ENCODE measurements at regions not wholly inside any gene's neighbourhood (a gene's known extent, or its start where the extent isn't known, plus 50 kb on each side); places are given as distances from the start of the nearest gene placed in this dataset.
A peak's percentile ranks its signal among the peaks of the same experiment; 100 is the strongest.

DNA sequence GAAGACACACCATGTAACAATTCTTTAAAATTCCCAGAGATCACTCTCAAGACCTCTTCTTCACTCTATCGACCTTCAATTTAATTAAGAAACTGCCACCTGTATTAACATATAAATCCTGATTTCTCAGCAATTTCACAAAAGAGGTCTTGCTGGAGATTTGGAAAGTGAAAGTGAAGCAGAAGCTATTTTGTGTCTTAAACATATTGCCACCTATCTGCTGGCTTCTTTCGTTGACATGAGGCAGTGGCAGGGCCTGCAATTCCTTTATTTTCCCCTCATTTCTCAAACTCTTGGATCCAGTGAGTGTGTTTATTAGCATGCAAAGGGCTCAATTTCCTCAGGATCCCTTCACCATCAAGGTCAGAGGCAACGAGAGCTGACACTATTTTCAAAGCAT, 780.2 kb upstream of the SLITRK1 start:
- H3K27ac Mint-ChIP-seq = no peak overlapping the region
- ATAC-seq = no peak

DNA sequence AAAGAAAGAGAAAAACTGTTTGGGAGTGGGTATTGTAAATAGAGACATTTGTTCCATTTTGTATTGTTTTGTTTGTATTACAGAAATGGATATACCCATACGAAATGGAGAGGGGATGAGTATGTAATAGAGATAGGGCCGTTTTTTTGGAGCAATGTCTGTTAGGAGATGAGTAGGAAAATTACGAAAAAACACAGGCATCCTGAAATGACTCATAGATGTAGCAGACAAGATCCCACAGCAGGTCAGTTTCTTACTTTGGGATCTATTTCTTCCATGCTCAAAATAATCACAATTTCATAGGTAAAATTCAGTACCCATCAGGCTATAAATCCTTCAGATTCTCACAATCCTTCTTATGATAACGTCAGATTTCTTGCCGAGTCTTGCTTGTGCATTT, 779.4 kb upstream of the SLITRK1 start:
- Mint-ChIP-seq H3K4me3 (no peak overlapping the region), H3K4me1 (no peaks in the 10 kb centered on the region), H3K36me3 (no peaks in the 10 kb centered on the region), H3K9me3 (no peaks in the 10 kb centered on the region), H3K27ac (no peak overlapping the region)
- DNase-seq (ENCODE audit: low spot score in 2 of 2) = no peak
- ATAC-seq = no peak

More for the DNA sequence above, 780.2 kb upstream of the SLITRK1 start:
- Mint-ChIP-seq H3K4me1 (no peaks in the 10 kb centered on the region), H3K36me3 (no peaks in the 10 kb centered on the region), H3K9me3 (no peaks in the 10 kb centered on the region), H3K4me3 (no peak overlapping the region)
- no peak for DNase-seq (ENCODE audit: low spot score in 2 of 2)

DNA sequence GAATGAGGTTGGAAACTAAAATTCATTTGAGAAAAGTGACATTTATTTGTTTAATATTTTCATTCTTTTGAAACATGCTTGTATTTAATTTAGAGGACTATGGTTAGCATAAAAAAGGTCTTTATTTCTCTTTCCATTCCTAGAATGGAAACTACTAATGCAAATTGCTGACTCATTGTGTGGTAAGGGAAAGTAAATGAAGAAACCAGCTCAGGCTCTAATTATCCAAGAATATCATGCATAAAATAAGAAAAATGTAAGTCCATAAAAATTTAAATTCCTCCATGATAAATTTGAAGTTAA, 777.0 kb upstream of the SLITRK1 start:
- DNase-seq (ENCODE audit: low spot score in 2 of 2) = no peak
- no peaks in the 10 kb centered on the region for H3K9me3 Mint-ChIP-seq
- ATAC-seq = no peak
- H3K4me1 Mint-ChIP-seq = no peaks in the 10 kb centered on the region
- no peak overlapping the region for H3K4me3 Mint-ChIP-seq
- H3K27ac Mint-ChIP-seq = no peak overlapping the region
- no peaks in the 10 kb centered on the region for H3K36me3 Mint-ChIP-seq

GRCh38 chr13:84658491-84659358, 776.5 kb upstream of the SLITRK1 start:
- Mint-ChIP-seq H3K27ac (no peak overlapping the region), H3K36me3 (no peaks in the 10 kb centered on the region), H3K4me1 (no peaks in the 10 kb centered on the region), H3K9me3 (no peaks in the 10 kb centered on the region), H3K4me3 (no peak overlapping the region)
- ATAC-seq (no peak), DNase-seq (ENCODE audit: low spot score in 2 of 2) (no peak)

- DNase-seq (ENCODE audit: low spot score in 2 of 2) (no peak), ATAC-seq (no peak)
- H3K4me3 Mint-ChIP-seq = no peak overlapping the region
- no peak overlapping the region for H3K27ac Mint-ChIP-seq
- no peaks in the 10 kb centered on the region for H3K4me1 Mint-ChIP-seq
- no peaks in the 10 kb centered on the region for H3K36me3 Mint-ChIP-seq
- H3K9me3 Mint-ChIP-seq = no peaks in the 10 kb centered on the region
These were observed 773.4 kb upstream of the SLITRK1 start for GRCh38 chr13:84655677-84656076.

DNA sequence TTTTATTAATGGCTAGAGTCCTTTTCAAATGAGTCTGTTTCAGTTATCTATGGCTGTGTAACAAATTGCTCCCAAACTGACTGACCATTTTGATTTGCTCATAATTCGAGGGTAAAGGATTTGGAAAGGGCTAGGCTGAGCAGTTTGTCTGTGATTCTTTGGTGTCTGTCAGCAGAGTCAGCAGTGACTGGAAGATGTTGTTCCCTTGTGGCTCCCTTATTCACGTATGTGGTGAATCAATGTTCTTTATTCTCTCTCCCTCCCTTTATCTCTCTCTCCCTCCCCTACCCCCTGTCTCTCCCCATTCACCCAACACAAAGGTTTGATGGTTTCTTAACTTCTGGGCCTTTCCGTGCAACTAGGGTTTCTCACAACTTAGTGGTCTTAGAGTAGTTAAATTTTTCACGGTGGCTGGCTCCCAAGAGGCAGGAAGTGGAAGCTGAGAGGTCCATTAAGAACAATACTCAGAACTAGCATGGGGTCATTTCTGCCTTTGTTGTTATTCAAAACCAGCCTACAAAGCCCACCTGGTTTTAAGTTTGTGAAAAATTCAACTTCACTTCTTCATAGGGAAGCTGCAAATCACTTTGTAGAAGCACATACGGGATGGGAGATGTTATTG, 772.5 kb upstream of the SLITRK1 start:
- no peaks in the 10 kb centered on the region for H3K4me1 Mint-ChIP-seq
- H3K36me3 Mint-ChIP-seq = no peaks in the 10 kb centered on the region
- no peaks in the 10 kb centered on the region for H3K9me3 Mint-ChIP-seq
- no peak overlapping the region for H3K4me3 Mint-ChIP-seq
- DNase-seq (ENCODE audit: low spot score in 2 of 2) (no peak), ATAC-seq (no peak)
- no peak overlapping the region for H3K27ac Mint-ChIP-seq

DNA sequence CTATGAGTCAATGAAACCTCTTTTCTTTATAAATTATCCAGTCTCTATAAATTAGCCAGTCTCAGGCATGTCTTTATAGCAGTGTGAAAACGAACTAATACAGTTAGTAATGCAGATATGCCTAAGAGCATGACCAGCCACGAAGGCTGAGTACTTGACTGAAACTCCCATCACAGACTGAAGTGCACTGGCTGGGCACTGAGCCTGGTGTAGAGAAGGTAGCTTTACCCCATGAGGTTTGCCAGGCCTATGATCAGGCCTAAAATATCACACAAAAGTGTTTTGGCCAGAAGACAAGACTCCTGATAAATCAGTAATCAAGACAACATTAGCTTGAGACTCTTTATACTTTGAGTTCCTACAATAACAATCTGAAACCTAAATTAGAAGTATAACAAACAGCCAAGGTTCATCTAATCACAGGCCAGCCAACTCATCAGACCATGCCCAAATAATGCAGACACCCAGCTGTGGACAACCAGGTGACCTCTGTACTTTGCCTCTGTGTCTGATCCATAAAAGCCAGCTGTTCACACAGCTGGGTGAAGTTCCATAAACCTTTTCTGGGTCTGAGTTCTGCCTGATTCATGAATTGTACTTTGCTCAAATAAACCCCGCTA, 771.8 kb upstream of the SLITRK1 start:
- DNase-seq (ENCODE audit: low spot score in 2 of 2) (no peak), ATAC-seq (peak; percentile 16)
- no peak overlapping the region for H3K4me3 Mint-ChIP-seq
- H3K4me1 Mint-ChIP-seq = no peaks in the 10 kb centered on the region
- no peak overlapping the region for H3K27ac Mint-ChIP-seq
- no peaks in the 10 kb centered on the region for H3K9me3 Mint-ChIP-seq
- H3K36me3 Mint-ChIP-seq = no peaks in the 10 kb centered on the region

- Mint-ChIP-seq H3K27ac (no peak overlapping the region), H3K36me3 (no peaks in the 10 kb centered on the region), H3K9me3 (no peaks in the 10 kb centered on the region), H3K4me1 (no peaks in the 10 kb centered on the region), H3K4me3 (no peak overlapping the region)
- ATAC-seq = no peak
- no peak for DNase-seq (ENCODE audit: low spot score in 2 of 2)
These were observed 769.4 kb upstream of the SLITRK1 start for GRCh38 chr13:84651705-84652104.

- H3K4me1 Mint-ChIP-seq = no peaks in the 10 kb centered on the region
- no peak for DNase-seq (ENCODE audit: low spot score in 2 of 2)
These were observed 769.0 kb upstream of the SLITRK1 start for GRCh38 chr13:84651288-84651687.

DNA sequence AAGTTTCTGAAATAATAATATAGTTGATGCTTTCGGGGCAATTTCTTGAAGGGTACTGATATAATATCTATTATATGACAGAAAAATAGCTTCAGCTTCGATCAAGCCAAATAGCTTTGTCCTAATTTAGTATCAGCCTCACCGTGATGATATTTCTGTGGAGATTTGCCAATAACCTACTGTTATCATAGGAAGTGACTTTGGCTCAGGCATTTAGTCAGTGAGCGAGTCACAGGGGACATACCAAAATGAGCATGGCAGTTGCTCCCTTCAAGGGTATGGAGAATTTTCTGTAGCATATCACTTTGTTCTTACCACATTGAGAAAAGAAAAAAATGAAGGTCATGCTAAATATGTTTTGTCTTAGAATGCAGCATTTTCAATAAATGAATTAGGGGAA, 767.6 kb upstream of the SLITRK1 start:
- ATAC-seq = no peak
- H3K36me3 Mint-ChIP-seq = no peaks in the 10 kb centered on the region
- H3K27ac Mint-ChIP-seq = no peak overlapping the region
- H3K9me3 Mint-ChIP-seq = no peaks in the 10 kb centered on the region
- H3K4me3 Mint-ChIP-seq = no peak overlapping the region
- no peaks in the 10 kb centered on the region for H3K4me1 Mint-ChIP-seq
- DNase-seq (ENCODE audit: low spot score in 2 of 2) = no peak

More at GRCh38 chr13:84651288-84651687, 769.0 kb upstream of the SLITRK1 start:
- ATAC-seq = no peak
- H3K36me3 Mint-ChIP-seq = no peaks in the 10 kb centered on the region
- H3K9me3 Mint-ChIP-seq = no peaks in the 10 kb centered on the region
- H3K27ac Mint-ChIP-seq = no peak overlapping the region
- no peak overlapping the region for H3K4me3 Mint-ChIP-seq

- DNase-seq (ENCODE audit: low spot score in 2 of 2) = no peak
- Mint-ChIP-seq H3K4me1 (no peaks in the 10 kb centered on the region), H3K36me3 (no peaks in the 10 kb centered on the region), H3K9me3 (no peaks in the 10 kb centered on the region), H3K4me3 (no peak overlapping the region), H3K27ac (no peak overlapping the region)
- ATAC-seq = no peak
These were observed 765.9 kb upstream of the SLITRK1 start for GRCh38 chr13:84648069-84648640.

DNA sequence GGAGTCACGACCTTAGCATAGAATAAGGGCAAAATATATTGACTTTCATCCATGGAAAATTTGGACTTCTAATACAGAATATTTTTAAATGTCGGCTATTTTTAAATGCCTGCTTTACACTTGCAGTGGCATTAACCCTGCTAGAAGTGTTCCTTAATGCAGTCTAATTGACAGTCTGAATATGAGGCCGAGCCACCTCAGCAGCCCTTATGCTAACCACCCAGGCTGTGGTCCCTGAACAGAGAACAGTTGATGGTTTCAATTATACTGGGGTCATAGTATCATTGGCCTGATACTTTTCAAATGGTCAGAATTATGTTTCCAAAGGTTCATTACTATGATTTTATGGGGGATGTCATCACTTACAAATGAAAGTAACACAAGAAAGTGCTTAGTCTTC, 764.7 kb upstream of the SLITRK1 start:
- no peaks in the 10 kb centered on the region for H3K36me3 Mint-ChIP-seq
- ATAC-seq (no peak), DNase-seq (ENCODE audit: low spot score in 2 of 2) (no peak)
- H3K4me1 Mint-ChIP-seq = no peaks in the 10 kb centered on the region
- H3K4me3 Mint-ChIP-seq = no peak overlapping the region
- H3K27ac Mint-ChIP-seq = no peak overlapping the region
- no peaks in the 10 kb centered on the region for H3K9me3 Mint-ChIP-seq

DNA sequence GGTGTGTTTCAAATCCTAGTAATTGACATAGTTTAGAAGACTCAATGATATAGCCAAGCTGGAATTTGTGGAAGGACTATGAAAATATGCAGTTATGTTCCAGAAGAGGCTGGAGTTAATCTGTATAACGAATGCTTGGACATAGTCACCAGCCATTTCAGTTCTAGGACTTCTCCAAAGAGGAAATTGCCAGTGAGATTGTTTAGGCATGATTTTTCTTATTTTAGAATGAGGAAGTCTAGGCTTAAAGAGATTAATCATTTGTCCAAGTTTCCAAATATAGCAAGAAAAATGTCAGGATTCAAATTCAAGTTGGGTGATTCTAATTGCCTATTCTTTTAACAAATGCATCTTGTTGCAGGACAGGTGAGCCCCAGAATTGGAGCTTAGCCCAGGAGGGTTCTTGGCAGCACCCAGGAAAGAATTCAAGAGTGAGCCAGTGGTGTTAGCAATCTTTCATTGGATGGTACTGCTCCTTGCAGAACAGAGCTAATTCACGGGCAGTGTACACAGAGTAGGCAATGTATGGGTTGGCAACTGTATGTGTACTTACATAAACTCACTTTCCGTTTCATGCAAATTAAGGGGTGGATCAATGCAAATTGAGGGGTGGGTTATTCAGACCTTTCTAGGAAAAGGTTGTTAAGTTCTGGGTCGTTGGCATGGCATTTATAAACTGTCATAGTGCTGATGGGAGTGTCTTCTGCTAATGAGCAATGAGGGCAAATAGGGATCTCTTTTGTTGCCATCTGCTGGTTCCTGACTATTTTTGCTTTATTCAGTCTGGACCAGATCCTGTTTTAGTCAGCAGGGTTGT, 763.1 kb upstream of the SLITRK1 start:
- Mint-ChIP-seq H3K36me3 (no peaks in the 10 kb centered on the region), H3K4me1 (no peaks in the 10 kb centered on the region), H3K27ac (no peak overlapping the region), H3K9me3 (no peaks in the 10 kb centered on the region), H3K4me3 (no peak overlapping the region)
- DNase-seq (ENCODE audit: low spot score in 2 of 2) = no peak
- no peak for ATAC-seq

DNA sequence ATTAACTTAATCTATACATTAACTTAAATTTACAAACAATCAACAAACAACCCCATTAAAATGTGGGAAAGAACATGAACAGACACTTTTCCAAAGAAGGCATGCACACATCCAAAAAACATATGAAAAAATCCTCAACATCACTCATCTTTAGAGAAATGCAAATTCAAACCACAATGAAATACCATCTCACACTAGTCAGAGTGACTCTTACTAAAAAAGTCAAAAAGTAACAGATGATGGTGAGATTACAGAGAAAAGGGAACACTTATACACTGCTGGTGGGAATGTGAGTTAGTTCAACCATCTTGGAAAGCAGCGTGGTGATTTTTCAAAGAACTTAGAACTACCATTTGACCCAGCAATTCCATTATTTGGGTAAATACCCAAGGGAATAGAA, 759.2 kb upstream of the SLITRK1 start:
- H3K36me3 Mint-ChIP-seq = no peaks in the 10 kb centered on the region
- H3K27ac Mint-ChIP-seq = no peak overlapping the region
- H3K4me1 Mint-ChIP-seq = no peaks in the 10 kb centered on the region
- ATAC-seq (no peak), DNase-seq (ENCODE audit: low spot score in 2 of 2) (no peak)
- peaks cover 13% of the 10 kb centered on the region for H3K9me3 Mint-ChIP-seq
- no peak overlapping the region for H3K4me3 Mint-ChIP-seq

- no peak overlapping the region for H3K27ac Mint-ChIP-seq
- H3K4me1 Mint-ChIP-seq = no peaks in the 10 kb centered on the region
- no peak overlapping the region for H3K4me3 Mint-ChIP-seq
- no peaks in the 10 kb centered on the region for H3K36me3 Mint-ChIP-seq
- no peak for DNase-seq (ENCODE audit: low spot score in 2 of 2)
- peaks cover 14% of the 10 kb centered on the region for H3K9me3 Mint-ChIP-seq
- no peak for ATAC-seq
These were observed 758.4 kb upstream of the SLITRK1 start for GRCh38 chr13:84640691-84641090.
